Endothelial cell of umbilical vein (primary cell): ENCODE measurements at regions not wholly inside any gene's neighbourhood (a gene's known extent, or its start where the extent isn't known, plus 50 kb on each side); places are given as distances from the start of the nearest gene placed in this dataset.

Experiments used
- BruUV-seq: library from RNA; stranded (reverse); fragments of 400-500 nt; replicated peaks from 2 replicates; lab custom pipeline; 2021; lab: Mats Ljungman, UMichigan
- CTCF ChIA-PET: fragments of 300-600, 350-600 bp; sonication (Branson Sonifier 250); formaldehyde crosslinking; loops from one replicate; lab custom pipeline; 2021; ENCODE audit warnings: antibody characterized with exemption, inconsistent platforms; lab: Charles Lee
- POLR2A ChIA-PET: fragments of 300-600, 350-600 bp; sonication (Branson Sonifier 250); formaldehyde crosslinking; loops from one replicate; lab custom pipeline; 2021; ENCODE audit warnings: antibody characterized with exemption, inconsistent platforms; lab: Charles Lee
- DNase-seq: peaks from one replicate; pipeline ENCODE4 v3.0.0-alpha.2; 2011; ENCODE audit warnings: low read depth, low spot score
- FAIRE-seq: peaks from 2 replicates; lab custom pipeline; 2011; peaks lifted over from hg19 to GRCh38; lab: Jason Lieb, UNC
- H2AFZ ChIP-seq: 2 replicates; pipeline ENCODE4 v1.6.0; 2012; ENCODE audit warnings: low read depth, low read length, control low read depth, inconsistent platforms
- H3K27ac ChIP-seq: 2 replicates; pipeline ENCODE4 v1.5.1; 2011; ENCODE audit warnings: low read depth, mild to moderate bottlenecking, control low read depth, low read length, moderate library complexity; ENCODE audit not compliant: insufficient read depth
- H3K27me3 ChIP-seq, 2 experiments: 2 replicates each; pipeline versions ENCODE4 v1.6.0 to v1.6.1; 2011; ENCODE audit warnings: low read length in 2 of 2, mixed read lengths in 1 of 2; ENCODE audit not compliant: control insufficient read depth in 2 of 2, insufficient read depth in 2 of 2
- H3K36me3 ChIP-seq, 2 experiments: 2 replicates in 1 of 2; 3 replicates in 1 of 2; pipeline ENCODE4 v1.5.1; 2011; ENCODE audit warnings: low read length in 2 of 2, mild to moderate bottlenecking in 1 of 2, moderate library complexity in 1 of 2; ENCODE audit not compliant: control insufficient read depth in 2 of 2, insufficient read depth in 2 of 2; ENCODE audit errors: extremely low read depth in 1 of 2
- H3K4me1 ChIP-seq: 3 replicates; pipeline ENCODE4 v1.5.1; 2011; ENCODE audit warnings: mild to moderate bottlenecking, low read length; ENCODE audit not compliant: control insufficient read depth, insufficient read depth; ENCODE audit errors: extremely low read depth
- H3K4me2 ChIP-seq: 2 replicates; pipeline ENCODE4 v1.6.1; 2011; ENCODE audit warnings: low read length, control low read depth, mixed read lengths; ENCODE audit not compliant: insufficient read depth
- H3K4me3 ChIP-seq, 3 experiments: fragments of 200-600 bp in 1 of 3; sonication (generic), shearing (Covaris generic) in 1 of 3; replicated peaks in 1 of 3; 2 replicates each; pipeline ENCODE4 v1.5.1; 2011 to 2016; ENCODE audit warnings: control low read depth in 3 of 3, low read length in 3 of 3, mild to moderate bottlenecking in 2 of 3, inconsistent platforms in 1 of 3, low read depth in 1 of 3, moderate library complexity in 1 of 3; ENCODE audit not compliant: insufficient read depth in 1 of 3
- H3K79me2 ChIP-seq: 2 replicates; pipeline ENCODE4 v1.6.0; 2012; ENCODE audit warnings: low read length, inconsistent platforms; ENCODE audit not compliant: control insufficient read depth, insufficient read depth
- H3K9ac ChIP-seq: replicated peaks from 2 replicates; pipeline ENCODE3; 2011; ENCODE audit warnings: low read length, control low read depth; ENCODE audit not compliant: insufficient read depth; ENCODE audit errors: extremely low read depth
- H3K9me1 ChIP-seq: replicated peaks from 3 replicates; pipeline ENCODE4 v1.6.0; 2011; ENCODE audit warnings: mild to moderate bottlenecking, low read length; ENCODE audit not compliant: control insufficient read depth, insufficient read depth; ENCODE audit errors: extremely low read depth
- H3K9me3 ChIP-seq: replicated peaks from 2 replicates; pipeline ENCODE4 v1.5.1; 2012; ENCODE audit warnings: low read length, inconsistent platforms; ENCODE audit not compliant: control insufficient read depth, insufficient read depth
- H4K20me1 ChIP-seq: replicated peaks from 2 replicates; pipeline ENCODE3; 2011; ENCODE audit warnings: mild to moderate bottlenecking, low read length; ENCODE audit not compliant: control insufficient read depth, insufficient read depth; ENCODE audit errors: extremely low read depth
- CTCF ChIP-seq, 2 donors: IDR thresholded peaks; 1 replicate in 1 of 2; 2 replicates in 1 of 2; pipeline ENCODE4 v1.5.1; 2011; ENCODE audit warnings: low read length in 2 of 2, mild to moderate bottlenecking in 2 of 2, moderate library complexity in 2 of 2, control low read depth in 1 of 2, inconsistent platforms in 1 of 2, low read depth in 1 of 2; ENCODE audit not compliant: insufficient read depth in 1 of 2; ENCODE audit errors: extremely low read depth in 1 of 2
- EZH2 ChIP-seq: IDR thresholded peaks from 2 replicates; pipeline ENCODE4 v1.6.1; 2012; ENCODE audit warnings: borderline replicate concordance, low read depth, mild to moderate bottlenecking, moderate library complexity, low read length, inconsistent platforms; ENCODE audit not compliant: severe bottlenecking
- GATA2 ChIP-seq: IDR thresholded peaks from 2 replicates; pipeline ENCODE4 v1.7.0; 2011; ENCODE audit warnings: low read depth, mild to moderate bottlenecking, moderate library complexity, mixed read lengths, low read length; ENCODE audit not compliant: insufficient read length, insufficient read depth
- MAX ChIP-seq: IDR thresholded peaks from 2 replicates; pipeline ENCODE4 v1.6.1; 2011; ENCODE audit not compliant: insufficient read depth, insufficient read length
- MYC ChIP-seq: IDR thresholded peaks from one replicate; pipeline ENCODE4 v1.6.1; 2011; ENCODE audit warnings: mild to moderate bottlenecking, low read depth, low read length
- POLR2A ChIP-seq: IDR thresholded peaks from 2 replicates; pipeline ENCODE4 v1.6.1; 2012; ENCODE audit warnings: low read depth, mild to moderate bottlenecking, control low read depth, low read length
- POLR2AphosphoS5 ChIP-seq: IDR thresholded peaks from 2 replicates; pipeline ENCODE4 v1.6.1; 2012; ENCODE audit warnings: low read depth, mild to moderate bottlenecking, control low read depth, low read length, moderate library complexity; ENCODE audit not compliant: insufficient read depth
- dilution Hi-C: fragments of 300-500 bp; cut with MboI; formaldehyde crosslinking; loops from one replicate; pipeline ENCODE4 v1.15.0; 2019; ENCODE audit warnings: low sequenced_read_pairs; ENCODE audit not compliant: extremely low pct_ligation_motif_present
- intact Hi-C: fragments of 100-400 bp; cut with micrococcal nuclease; formaldehyde crosslinking; loops from one replicate; pipeline ENCODE4 v1.10.0; 2022

- BruUV-seq, result no TSS peak
- Histone ChIP-seq H3K9me3 (no peaks in the 10 kb centered on the region), H3K27me3 (no peaks in the 10 kb centered on the region), H3K9ac (no peak overlapping the region), H3K4me2 (no peak overlapping the region), H3K4me3 (no peak overlapping the region), H2AFZ (no peak overlapping the region), H3K4me1 (no peaks in the 10 kb centered on the region), H4K20me1 (no peaks in the 10 kb centered on the region), H3K27ac (no peak overlapping the region), H3K9me1 (no peaks in the 10 kb centered on the region), H3K79me2 (no peaks in the 10 kb centered on the region), H3K36me3 (no peaks in the 10 kb centered on the region)
- DNase-seq (peak; percentile 43), FAIRE-seq (no peak)
- intact Hi-C loops (no loop called here), dilution Hi-C loops (no loop called here)
- no peak for TF ChIP-seq CTCF (IDR thresholded peaks at IDR 0.05; ENCODE audit: extremely low read depth in 1 of 2, insufficient read depth in 1 of 2, low read depth in 1 of 2, low read length in 2 of 2)
- TF ChIP-seq GATA2, result no peak
- TF ChIP-seq POLR2A, result no peak
- TF ChIP-seq MAX, result no peak
- ChIA-PET POLR2A (no interaction called here), CTCF (no interaction called here)
These were observed 113.8 kb downstream of the PLK2 start for GRCh38 chr5:58346041-58346440.

- no peak for DNase-seq
- FAIRE-seq, result no peak
- no peak for TF ChIP-seq POLR2A
- TF ChIP-seq MAX, result no peak
- TF ChIP-seq CTCF (IDR thresholded peaks at IDR 0.05; ENCODE audit: extremely low read depth in 1 of 2, insufficient read depth in 1 of 2, low read depth in 1 of 2, low read length in 2 of 2), result no peak
- TF ChIP-seq POLR2AphosphoS5, result no peak
- TF ChIP-seq EZH2, result no peak
- no peak for TF ChIP-seq MYC
These were observed 118.4 kb downstream of the PLK2 start for GRCh38 chr5:58341476-58341875.

More at GRCh38 chr5:58341476-58341875, 118.4 kb downstream of the PLK2 start:
- Histone ChIP-seq H4K20me1 (no peaks in the 10 kb centered on the region), H3K4me1 (peaks cover 3% of the 10 kb centered on the region), H3K79me2 (no peaks in the 10 kb centered on the region), H3K9me1 (no peaks in the 10 kb centered on the region), H3K36me3 (no peaks in the 10 kb centered on the region), H3K9me3 (no peaks in the 10 kb centered on the region), H3K9ac (no peak overlapping the region), H3K4me3 (no peak overlapping the region), H3K27me3 (no peaks in the 10 kb centered on the region), H3K27ac (no peak overlapping the region), H2AFZ (no peak overlapping the region), H3K4me2 (no peak overlapping the region)
- BruUV-seq, result no TSS peak
- dilution Hi-C loops (no loop called here), intact Hi-C loops (no loop called here)
- CTCF ChIA-PET, result no interaction called here
- POLR2A ChIA-PET, result no interaction called here
